SHP77 (cell line): ENCODE measurements at regions not wholly inside any gene's neighbourhood (a gene's known extent, or its start where the extent isn't known, plus 50 kb on each side); places are given as distances from the start of the nearest gene placed in this dataset.

ENCODE experiments used
- DNase-seq, 2 experiments: peaks; one replicate each; lab custom pipeline; 2025; lab: John Stamatoyannopoulos, UW

- no peak for DNase-seq
Measured at GRCh38 chr13:111925146-111925875, 141.6 kb upstream of the SOX1 start.

DNA sequence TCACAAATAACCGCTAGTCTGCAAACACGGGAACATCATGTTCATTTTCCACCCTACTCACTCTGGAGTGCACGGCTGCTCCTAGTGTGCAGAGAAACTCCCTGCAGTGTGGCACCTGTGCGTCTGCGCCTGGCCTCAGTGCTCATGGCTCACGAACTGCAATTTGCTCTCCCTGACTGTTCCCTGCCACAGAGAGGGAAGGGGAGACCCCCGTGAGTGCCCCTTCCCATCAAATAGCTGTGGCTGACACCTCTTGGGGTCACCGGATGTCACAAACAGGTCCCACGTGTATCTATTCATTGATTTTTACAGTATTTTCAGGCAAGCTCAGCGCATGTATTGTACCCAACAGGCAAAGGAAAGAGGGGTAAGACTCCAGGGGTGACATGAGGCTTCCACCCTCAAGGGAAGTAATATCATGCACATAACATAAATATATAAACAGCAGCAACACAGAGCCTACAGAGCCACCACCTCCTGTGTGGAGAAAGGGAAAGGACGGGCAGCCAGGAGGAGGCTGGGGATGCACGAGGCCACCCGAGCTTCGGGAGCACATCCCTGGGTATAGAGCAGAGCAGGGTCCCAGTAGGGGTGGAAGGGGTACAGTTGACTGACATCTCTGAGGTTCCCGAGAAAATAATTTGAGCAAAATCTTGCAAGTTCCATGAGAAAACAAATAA, 140.3 kb upstream of the SOX1 start:
- no peak for DNase-seq

DNA sequence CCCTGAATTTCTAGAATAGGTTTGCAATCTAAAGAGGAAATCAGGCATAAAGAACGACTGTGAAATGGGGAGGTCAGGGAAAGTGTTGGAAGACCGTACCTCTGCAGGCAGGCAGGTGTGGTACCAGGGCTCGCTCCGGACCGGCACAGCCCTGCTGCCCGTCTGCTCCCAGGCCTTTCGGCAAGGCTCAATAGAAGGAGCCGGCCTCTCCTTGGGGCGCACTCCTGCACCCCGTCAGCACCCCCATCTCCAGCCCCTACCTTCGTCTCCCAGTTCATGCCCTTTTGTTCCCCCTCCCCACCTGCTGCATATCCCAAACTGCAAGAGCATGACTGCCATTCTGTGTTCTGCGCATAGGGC, 139.8 kb upstream of the SOX1 start:
- no peak for DNase-seq

DNA sequence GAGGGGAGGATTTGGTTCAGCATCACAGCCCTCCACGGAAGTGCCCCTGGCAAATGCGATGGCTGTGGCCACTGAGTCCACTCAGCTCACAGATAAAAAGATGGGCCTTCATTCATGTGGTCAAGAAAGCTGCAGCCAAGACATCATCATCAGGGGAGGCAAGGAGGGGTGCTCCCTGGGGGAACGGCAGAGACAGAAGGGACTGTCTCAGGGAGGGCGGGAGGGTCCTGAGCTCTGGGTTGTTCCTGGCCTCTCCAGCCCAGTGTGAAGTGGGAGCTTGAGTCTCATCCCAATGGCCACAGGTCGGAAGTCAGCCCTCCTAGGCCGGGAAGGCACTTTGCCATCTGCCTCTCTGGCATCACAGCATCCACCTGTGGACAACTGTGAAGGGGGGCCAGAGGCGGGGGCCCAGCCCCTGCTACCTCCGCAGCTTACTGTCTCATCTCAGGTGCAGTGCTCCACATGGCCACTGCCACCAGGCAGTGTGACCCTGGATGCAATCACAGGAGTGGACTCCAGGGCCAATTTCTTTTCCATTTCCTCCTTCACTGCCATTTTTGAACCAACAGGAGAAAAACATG, 137.8 kb upstream of the SOX1 start:
- DNase-seq: no peak

DNA sequence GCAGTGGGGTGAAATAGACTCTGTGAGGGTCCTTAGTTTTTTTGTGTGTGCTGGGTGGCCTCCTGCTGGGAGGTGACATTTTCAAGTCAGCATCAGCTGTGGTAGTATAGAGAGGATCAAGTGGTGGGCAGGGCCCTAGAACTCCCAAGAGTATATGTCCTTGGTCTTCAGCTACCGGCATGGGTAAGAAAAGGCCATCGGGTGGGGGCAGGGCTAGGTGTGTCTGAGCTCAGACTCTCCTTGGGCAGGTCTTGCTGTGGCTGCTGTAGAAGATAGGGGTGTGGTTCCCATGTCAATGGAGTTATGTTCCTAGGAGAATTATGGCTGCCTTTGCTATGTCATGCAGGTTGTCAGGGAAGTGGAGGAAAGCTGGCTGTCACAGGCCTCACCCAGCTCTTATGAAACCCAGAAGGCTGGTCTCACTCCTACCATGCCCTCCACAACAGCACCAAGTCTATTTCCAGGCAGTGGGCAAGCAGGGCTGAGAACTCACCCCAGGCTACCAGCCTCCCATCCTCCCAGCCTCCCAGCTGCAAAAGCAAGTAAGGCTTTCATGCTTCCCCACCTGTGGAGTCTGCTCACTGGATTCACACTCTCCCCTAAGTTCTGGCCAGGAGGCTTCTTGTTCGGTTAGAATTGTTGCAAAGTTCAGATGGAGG, 130.6 kb upstream of the SOX1 start:
- no peak for DNase-seq

GRCh38 chr13:111937777-111938311, 129.1 kb upstream of the SOX1 start:
- no peak for DNase-seq

- DNase-seq: no peak
Measured at GRCh38 chr13:111938741-111939665, 127.9 kb upstream of the SOX1 start.

DNA sequence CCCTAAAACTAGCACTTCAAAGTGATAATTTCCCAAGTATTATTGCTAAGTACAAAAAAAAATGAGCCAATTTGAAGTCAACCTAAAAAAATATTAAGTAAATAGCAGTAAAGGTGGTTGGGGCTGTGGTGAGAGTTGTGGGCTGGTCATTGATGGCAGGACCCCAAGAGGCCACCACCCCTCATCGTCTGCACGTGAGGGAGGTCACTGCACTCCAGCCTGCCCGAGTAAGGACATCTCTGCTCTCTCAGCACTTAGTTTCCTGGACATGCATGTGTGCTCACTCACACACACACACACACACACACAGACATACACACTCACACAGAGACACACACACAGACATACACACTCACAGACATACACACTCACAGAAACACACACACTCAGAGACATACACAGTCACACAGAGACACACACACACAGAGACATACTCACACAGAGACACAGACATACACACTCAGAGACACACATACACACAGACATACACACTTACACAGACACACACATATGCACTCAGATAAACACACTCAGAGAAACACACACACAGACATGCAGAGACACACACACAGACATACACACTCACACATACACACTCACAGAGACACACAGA, 127.2 kb upstream of the SOX1 start:
- no peak for DNase-seq

- no peak for DNase-seq
Measured at GRCh38 chr13:111940892-111941291, 126.1 kb upstream of the SOX1 start.

DNA sequence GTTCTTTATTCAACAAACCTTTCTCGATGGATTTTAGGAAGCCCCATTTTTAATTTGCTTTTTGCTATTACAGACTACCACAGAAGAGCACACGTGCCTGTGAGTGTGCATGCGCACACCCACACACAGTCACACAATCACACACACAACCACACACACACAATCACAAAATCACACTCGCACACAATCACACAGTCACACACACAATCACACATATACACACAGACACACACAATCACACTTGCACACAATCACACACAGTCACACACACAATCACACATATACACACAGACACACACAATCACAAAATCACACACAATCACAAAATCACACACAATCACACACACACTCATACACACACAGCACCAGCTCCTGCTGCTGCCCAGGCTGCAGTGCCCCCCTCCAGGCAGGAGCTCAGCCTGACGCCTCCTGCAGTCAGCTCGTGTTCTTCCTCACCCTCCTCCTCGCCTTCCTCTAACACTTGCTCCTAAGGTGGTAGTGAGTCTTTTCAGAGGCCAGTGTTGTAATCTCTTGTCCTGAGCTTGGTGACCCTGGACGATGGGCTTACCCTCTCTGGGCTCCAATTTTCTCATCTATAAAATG, 125.0 kb upstream of the SOX1 start:
- no peak for DNase-seq

DNA sequence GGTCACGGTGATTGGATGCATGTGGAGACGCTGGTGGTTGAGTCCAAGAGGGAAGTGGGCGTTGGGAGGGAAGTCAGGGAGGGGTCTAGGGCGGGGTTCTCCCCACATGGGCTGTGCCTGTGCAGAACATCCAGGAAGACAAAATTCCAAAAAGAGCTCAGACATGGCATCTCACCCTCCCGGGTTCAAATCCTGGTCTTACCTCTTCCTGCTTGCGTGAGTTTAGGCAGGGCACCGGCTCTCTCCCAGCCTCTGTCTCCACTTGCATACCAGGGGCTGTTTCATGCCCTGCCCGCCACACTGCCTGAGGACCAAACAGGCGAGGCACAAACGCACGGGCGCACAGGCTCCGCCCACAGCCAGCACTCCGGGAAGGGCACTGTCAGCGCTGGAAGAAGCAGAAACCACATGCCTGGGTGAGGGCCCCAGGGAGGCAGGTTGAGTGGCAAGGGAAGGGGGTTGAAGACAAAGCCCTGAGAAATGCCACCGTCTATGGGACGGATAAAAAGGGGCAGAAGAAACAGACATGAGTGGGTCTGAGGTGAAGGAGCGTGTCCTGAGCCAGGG, 123.6 kb upstream of the SOX1 start:
- no peak for DNase-seq

DNA sequence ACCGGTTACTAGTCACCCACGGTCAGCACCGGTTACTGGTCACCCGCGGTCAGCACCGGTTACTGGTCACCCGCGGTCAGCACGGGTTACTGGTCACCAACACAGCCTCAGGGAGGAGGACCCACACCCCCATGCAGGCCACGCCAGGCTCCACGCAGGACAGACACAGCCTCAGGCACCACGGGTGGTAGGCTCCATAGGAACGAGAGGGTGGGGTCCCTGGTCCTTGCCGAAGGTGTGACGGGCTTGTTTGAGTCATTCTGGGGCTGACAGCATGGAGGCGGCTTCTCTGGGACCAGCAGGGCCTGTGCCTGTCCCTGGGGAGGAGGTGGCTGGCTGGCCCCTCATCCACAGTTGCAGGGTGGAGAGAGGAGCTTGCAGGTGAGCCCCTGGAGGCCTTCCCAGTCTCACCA, 122.8 kb upstream of the SOX1 start:
- DNase-seq: no peak

GRCh38 chr13:111945086-111945485, 121.9 kb upstream of the SOX1 start:
- DNase-seq: no peak

- no peak for DNase-seq
Measured at GRCh38 chr13:111946214-111946613, 120.7 kb upstream of the SOX1 start.

DNA sequence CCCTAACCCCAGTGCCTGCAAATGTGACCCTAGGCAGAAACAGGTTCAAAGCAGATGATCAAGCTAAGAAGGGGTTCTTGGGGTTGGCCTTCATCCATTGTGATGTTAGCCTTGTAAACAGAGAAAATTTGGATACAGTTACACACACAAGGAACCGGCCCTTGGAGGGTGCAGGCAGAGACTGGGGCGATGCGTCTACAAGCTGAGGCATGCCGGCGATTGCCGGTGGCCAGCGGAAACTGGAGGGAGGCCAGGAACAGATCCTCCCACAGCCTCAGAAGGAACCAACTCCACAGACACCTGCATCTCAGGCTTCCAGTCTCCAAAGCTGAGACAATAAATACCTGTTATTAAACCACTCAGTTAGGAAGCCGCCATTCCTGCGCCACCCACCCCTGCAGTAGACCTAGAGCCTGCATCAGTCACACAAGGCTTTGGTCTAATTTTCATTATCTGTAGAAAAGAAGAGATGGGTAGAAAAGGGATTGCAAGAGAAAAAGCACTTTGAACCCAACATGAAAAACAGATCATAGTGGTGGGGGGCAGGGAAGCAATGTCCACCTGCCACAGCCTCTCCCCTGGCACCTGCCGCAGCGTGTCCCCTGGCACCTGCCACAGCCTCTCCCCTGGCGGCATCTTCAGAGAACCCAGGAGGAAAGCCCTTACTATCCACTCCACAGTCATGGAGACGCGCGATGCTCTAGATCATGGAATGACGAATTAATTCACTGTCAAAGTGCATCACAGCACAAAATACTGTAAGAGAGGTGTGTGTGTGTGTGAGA, 119.7 kb upstream of the SOX1 start:
- no peak for DNase-seq

DNA sequence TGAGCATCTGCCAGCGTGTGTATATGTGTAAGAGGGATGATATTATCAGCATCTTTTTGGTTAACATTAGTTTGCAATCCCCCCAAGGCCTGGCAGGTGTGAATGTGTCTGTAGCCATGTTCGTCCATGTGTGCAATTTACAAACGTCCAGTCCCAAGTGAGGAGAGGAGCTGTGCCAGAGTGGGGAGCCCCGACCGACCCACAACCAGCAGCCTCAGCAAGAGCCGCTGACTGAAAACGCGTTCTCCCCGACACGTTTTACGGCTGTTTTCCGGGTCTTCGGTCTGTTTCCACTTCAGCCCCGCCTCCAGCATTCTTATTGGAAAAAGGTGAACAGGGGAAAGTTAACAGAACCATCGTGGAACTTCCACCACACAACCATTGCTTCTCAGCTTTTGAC, 119.1 kb upstream of the SOX1 start:
- no peak for DNase-seq

GRCh38 chr13:111948281-111948680, 118.7 kb upstream of the SOX1 start:
- DNase-seq: no peak

DNA sequence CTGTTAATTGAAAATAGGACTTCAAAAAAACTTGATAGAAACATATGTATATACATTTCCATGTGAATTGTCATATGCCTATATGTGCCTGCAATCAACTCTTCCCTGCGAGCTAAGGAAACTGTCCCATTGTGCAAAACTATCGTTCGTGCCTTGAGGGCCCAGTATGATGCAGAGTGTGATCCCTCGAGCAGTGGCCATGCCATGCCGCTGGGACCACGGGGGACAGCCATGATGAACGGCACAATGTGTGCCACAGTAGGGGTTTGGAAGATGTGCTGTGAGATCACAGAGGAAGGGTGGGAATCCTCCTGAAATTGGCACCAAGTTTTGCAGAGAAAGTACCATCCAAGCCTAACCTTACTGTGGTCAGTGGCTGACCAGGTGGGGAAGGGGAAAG, 118.1 kb upstream of the SOX1 start:
- no peak for DNase-seq

DNA sequence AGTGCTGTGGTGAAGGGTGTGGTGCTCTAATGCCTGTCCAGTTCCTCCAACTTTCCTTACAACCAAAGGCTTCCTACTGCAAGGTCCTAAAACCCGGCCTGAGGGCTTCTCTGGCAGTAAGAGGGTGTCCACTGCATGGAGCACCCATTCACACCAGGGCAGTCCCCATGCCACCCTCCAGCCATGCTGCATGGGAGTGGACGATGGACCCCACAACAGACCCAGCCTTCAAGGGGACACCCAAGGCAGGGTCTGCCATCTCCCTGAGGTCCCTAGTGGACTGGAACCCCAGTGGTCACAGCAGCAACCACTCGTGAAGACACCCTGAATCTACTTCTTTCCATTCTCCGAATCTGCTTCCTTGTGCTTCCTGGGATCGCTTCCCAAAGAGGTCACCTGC, 117.6 kb upstream of the SOX1 start:
- no peak for DNase-seq

GRCh38 chr13:111950697-111951096, 116.3 kb upstream of the SOX1 start:
- no peak for DNase-seq
